A673 (cell line): ENCODE measurements at regions not wholly inside any gene's neighbourhood (a gene's known extent, or its start where the extent isn't known, plus 50 kb on each side); places are given as distances from the start of the nearest gene placed in this dataset.

ENCODE experiments used
- BruUV-seq: library from RNA; stranded (reverse); fragments of 400-500 nt; replicated peaks from 2 replicates; lab custom pipeline; 2021; lab: Mats Ljungman, UMichigan
- CTCF ChIA-PET: fragments of 300-600 bp; sonication (Branson Sonifier 250); formaldehyde crosslinking; loops from one replicate; lab custom pipeline; 2022; ENCODE audit warnings: antibody characterized with exemption; lab: Charles Lee
- POLR2A ChIA-PET: fragments of 300-600 bp; sonication (Branson Sonifier 250); formaldehyde crosslinking; loops from one replicate; lab custom pipeline; 2022; ENCODE audit warnings: antibody characterized with exemption; ENCODE audit not compliant: low non-redundant PET; lab: Charles Lee
- DNase-seq: peaks from one replicate; pipeline ENCODE4 v3.0.0-alpha.2; 2015; ENCODE audit warnings: low spot score
- H3K27ac ChIP-seq: fragments of 200-600 bp; sonication (generic); 2 replicates; pipeline ENCODE4 v1.5.1; 2016; ENCODE audit warnings: mixed run types, low read depth, mild to moderate bottlenecking, mixed read lengths, antibody characterized with exemption, low read length; ENCODE audit not compliant: poor library complexity, severe bottlenecking
- H3K27me3 ChIP-seq: fragments of 200-600 bp; sonication (generic); replicated peaks from 2 replicates; pipeline ENCODE4 v1.6.1; 2017; ENCODE audit warnings: mixed run types, low read depth, mild to moderate bottlenecking, mixed read lengths, antibody characterized with exemption, low read length; ENCODE audit not compliant: insufficient read depth, poor library complexity
- H3K36me3 ChIP-seq: fragments of 200-600 bp; sonication (generic); 2 replicates; pipeline ENCODE4 v1.6.1; 2016; ENCODE audit warnings: mixed run types, mild to moderate bottlenecking, mixed read lengths, antibody characterized with exemption, low read length; ENCODE audit not compliant: insufficient read depth, poor library complexity, severe bottlenecking
- H3K4me1 ChIP-seq: fragments of 200-600 bp; sonication (generic); 2 replicates; pipeline ENCODE4 v1.6.1; 2017; ENCODE audit warnings: mixed run types, mild to moderate bottlenecking, mixed read lengths, antibody characterized with exemption, low read length; ENCODE audit not compliant: insufficient read depth, poor library complexity, severe bottlenecking
- H3K4me3 ChIP-seq: fragments of 200-600 bp; sonication (generic); 2 replicates; pipeline ENCODE4 v1.5.1; 2016; ENCODE audit warnings: low read depth, mixed run types, mild to moderate bottlenecking, mixed read lengths, low read length; ENCODE audit not compliant: poor library complexity, severe bottlenecking
- H3K9me3 ChIP-seq: fragments of 200-600 bp; sonication (generic); 2 replicates; pipeline ENCODE4 v1.6.1; 2016; ENCODE audit warnings: mixed run types, low read depth, mild to moderate bottlenecking, mixed read lengths, antibody characterized with exemption, low read length; ENCODE audit not compliant: poor library complexity, severe bottlenecking
- EZH2 ChIP-seq: fragments of 200-600 bp; sonication (generic); IDR thresholded peaks from 2 replicates; pipeline ENCODE4 v1.6.1; 2017; ENCODE audit warnings: borderline replicate concordance, low read depth, mild to moderate bottlenecking, mixed read lengths, antibody characterized with exemption, low read length; ENCODE audit not compliant: poor library complexity, severe bottlenecking
- intact Hi-C: fragments of 100-400 bp; cut with micrococcal nuclease; formaldehyde crosslinking; loops from one replicate; pipeline ENCODE4 v1.10.0; 2022; ENCODE audit not compliant: unreplicated experiment
- TF ChIP-seq, protein P1 (sequence below): fragments of 300-800, 200-600 bp; sonication (generic); conservative IDR thresholded peaks from 2 replicates; pipeline ENCODE4 v1.5.1; 2017; ENCODE audit warnings: low read depth, mild to moderate bottlenecking, antibody characterized with exemption, low read length, moderate library complexity, mixed read lengths

- no peak for DNase-seq
- intact Hi-C loops, result no loop called here
- Histone ChIP-seq H3K36me3 (no peaks in the 10 kb centered on the region), H3K27me3 (no peaks in the 10 kb centered on the region), H3K27ac (peak overlapping the region; percentile 48), H3K4me3 (no peak overlapping the region), H3K4me1 (peaks cover 31% of the 10 kb centered on the region), H3K9me3 (no peaks in the 10 kb centered on the region)
- TF ChIP-seq EZH2, result no peak
- TF ChIP-seq, protein P1, sequence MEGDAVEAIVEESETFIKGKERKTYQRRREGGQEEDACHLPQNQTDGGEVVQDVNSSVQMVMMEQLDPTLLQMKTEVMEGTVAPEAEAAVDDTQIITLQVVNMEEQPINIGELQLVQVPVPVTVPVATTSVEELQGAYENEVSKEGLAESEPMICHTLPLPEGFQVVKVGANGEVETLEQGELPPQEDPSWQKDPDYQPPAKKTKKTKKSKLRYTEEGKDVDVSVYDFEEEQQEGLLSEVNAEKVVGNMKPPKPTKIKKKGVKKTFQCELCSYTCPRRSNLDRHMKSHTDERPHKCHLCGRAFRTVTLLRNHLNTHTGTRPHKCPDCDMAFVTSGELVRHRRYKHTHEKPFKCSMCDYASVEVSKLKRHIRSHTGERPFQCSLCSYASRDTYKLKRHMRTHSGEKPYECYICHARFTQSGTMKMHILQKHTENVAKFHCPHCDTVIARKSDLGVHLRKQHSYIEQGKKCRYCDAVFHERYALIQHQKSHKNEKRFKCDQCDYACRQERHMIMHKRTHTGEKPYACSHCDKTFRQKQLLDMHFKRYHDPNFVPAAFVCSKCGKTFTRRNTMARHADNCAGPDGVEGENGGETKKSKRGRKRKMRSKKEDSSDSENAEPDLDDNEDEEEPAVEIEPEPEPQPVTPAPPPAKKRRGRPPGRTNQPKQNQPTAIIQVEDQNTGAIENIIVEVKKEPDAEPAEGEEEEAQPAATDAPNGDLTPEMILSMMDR, result no peak
- BruUV-seq, result no TSS peak
- ChIA-PET POLR2A (no interaction called here), CTCF (no interaction called here)
Observed at GRCh38 chr2:67216103-67216502, 181.0 kb upstream of the ETAA1 start.

GRCh38 chr2:67216881-67217280 lies 180.3 kb upstream of the ETAA1 start:
- Histone ChIP-seq H3K27me3 (no peaks in the 10 kb centered on the region), H3K9me3 (no peaks in the 10 kb centered on the region), H3K4me1 (peaks cover 36% of the 10 kb centered on the region), H3K4me3 (no peak overlapping the region), H3K27ac (no peak overlapping the region), H3K36me3 (no peaks in the 10 kb centered on the region)
- BruUV-seq, result no TSS peak
- TF ChIP-seq, protein P1, result no peak
- TF ChIP-seq EZH2, result no peak
- ChIA-PET POLR2A (no interaction called here), CTCF (no interaction called here)
- DNase-seq, result peak; percentile 25
- intact Hi-C loops, result no loop called here

DNA sequence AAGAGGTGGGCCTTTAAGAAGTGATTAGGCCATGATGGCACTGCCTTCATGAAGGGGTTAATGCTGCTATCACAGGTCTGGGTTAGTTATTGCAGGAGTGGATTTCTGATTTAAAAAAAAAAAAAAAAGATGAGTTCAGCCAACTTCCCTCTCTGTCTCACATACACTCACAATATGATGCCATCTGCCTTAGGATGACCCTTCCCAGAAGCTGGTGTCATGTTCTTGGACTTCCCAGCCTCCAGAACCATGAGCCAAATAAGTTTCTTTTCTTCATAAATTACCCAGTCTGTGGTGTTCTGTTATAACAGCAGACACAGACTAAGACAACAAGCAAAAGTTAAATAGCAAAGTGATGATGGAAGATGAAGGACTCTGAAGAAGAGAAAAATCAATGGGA lies 179.7 kb upstream of the ETAA1 start:
- Histone ChIP-seq H3K9me3 (no peaks in the 10 kb centered on the region), H3K36me3 (no peaks in the 10 kb centered on the region), H3K27me3 (no peaks in the 10 kb centered on the region), H3K27ac (no peak overlapping the region), H3K4me3 (no peak overlapping the region), H3K4me1 (peaks cover 34% of the 10 kb centered on the region)
- POLR2A ChIA-PET, result no interaction called here
- intact Hi-C loops, result no loop called here
- CTCF ChIA-PET, result no interaction called here
- no peak for DNase-seq
- no TSS peak for BruUV-seq
- TF ChIP-seq, protein P1, result no peak
- TF ChIP-seq EZH2, result no peak
